ENCODE measurements at regions not wholly inside any gene's neighbourhood (a gene's known extent, or its start where the extent isn't known, plus 50 kb on each side); places are given as distances from the start of the nearest gene placed in this dataset.

DNA sequence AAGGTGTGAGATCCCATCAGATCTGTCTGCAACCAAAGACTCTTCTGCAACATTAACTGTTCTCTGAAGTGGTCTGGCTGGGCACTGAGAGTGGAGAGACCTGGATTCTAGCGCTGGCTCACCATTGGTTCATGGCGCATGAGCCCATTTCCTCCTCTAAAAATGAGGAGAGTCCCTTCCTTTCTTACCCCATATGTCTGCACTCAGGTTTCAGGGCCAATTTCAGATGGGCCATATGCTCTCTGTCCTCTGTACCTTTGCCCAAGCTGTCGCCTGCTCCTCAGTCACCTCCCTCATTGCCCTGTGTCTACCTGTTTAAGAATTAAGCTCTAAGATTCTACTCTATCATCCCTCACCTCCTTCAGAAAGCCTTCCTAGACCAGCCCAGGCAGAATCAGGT, 484.7 kb downstream of the INSC start:
- no peak for TF ChIP-seq SIN3A (IDR thresholded peaks at IDR 0.05; ENCODE audit: borderline replicate concordance, insufficient read depth, low read length)
- no peak for TF ChIP-seq FOXP2 (optimal IDR thresholded peaks at IDR 0.05; ENCODE audit: borderline replicate concordance, extremely low read depth, extremely low read length, insufficient read depth)
- TF ChIP-seq TAF1 (IDR thresholded peaks at IDR 0.05; ENCODE audit: borderline replicate concordance, insufficient read depth, low read length) = no peak
